HG03571 (cell line): ENCODE measurements at regions not wholly inside any gene's neighbourhood (a gene's known extent, or its start where the extent isn't known, plus 50 kb on each side); places are given as distances from the start of the nearest gene placed in this dataset.
"Not testable (repeated sequence)": the region's sequence is repeated elsewhere in the genome, so short reads cannot be mapped to it uniquely, and the experiment has no call there.

Experiments used
- ATAC-seq: cut with Tn5 transposase; IDR thresholded peaks from one replicate; pipeline ENCODE4 v1.9.1; 2021; ENCODE audit not compliant: unreplicated experiment

DNA sequence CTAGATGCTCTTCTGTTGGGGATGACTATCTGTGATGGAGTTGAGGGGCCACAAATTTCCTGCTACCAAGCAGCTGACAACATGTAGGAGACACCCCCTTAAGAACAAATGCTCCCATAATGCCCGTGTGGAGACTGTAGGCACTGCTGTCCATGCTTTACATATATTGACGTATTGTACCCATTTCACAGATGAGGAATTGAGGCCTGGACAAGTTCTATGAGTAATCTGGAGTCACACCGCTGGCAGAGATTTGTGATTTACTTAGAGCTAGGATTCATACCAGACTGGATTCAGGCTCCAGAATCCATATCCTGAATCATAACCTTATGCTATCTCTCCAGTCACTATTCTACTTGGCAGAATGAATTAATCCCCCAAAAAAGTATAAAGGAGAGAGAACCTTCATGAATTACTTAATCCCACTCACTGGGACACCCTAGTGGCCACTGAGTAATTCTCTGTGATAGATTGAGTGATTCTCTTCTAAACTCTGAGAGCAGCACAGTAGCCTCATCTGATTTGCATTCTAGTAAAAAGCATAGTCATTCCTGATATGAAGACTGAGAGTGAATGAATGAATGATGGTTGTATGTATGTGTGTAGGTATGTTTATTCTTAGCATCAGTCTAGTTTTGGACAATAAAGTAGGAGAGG lies 460.7 kb upstream of the MEIS1 start:
- ATAC-seq, result no peak

DNA sequence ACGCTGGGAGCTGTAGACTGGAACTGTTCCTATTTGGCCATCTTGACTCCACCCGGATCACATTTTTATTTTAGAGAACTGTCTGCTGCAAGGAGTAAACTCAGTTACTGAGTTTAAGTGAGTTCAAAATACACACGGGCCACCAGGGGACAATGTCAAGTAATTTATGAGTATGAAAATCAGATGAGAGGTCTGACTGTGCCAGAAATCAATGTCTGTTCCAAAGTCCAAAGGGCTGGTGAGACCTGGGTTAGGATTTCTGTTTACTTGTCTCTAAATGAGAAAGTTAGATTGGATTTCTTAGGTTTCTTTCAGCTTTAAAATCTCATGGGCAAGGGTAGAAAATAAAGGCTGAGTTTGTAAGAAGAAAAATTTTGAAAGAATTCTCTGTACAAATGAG lies 465.8 kb upstream of the MEIS1 start:
- ATAC-seq, result no peak

DNA sequence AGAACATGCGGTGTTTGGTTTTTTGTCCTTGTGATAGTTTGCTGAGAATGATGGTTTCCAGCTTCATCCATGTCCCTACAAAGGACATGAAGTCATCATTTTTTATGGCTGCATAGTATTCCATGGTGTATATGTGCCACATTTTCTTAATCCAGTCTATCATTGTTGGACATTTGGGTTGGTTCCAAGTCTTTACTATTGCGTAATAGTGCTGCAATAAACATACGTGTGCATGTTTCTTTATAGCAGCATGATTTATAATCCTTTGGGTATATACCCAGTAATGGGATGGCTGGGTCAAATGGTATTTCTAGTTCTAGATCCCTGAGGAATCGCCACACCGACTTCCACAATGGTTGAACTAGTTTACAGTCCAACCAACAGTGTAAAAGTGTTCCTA lies 471.6 kb upstream of the MEIS1 start:
- ATAC-seq, result not testable (repeated sequence)

DNA sequence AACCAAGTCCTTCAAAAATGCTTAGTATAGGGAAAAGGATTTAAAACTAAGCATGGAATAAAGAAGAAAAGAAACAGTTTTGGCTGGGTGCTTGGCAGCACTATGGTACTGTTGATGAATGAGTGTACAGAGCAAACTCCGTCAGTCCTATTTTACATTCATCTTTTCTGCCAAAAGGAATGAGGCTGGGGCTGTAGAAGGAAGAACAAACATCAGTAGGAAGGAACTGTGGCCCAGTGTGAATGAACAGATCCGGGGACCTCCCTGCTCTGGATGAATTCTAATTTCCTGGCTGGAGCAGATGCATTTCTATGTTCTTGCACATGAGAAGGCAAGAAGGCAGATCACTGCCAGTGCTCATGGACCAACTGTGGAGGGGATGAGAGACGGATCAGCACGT lies 474.0 kb upstream of the MEIS1 start:
- ATAC-seq, result no peak

DNA sequence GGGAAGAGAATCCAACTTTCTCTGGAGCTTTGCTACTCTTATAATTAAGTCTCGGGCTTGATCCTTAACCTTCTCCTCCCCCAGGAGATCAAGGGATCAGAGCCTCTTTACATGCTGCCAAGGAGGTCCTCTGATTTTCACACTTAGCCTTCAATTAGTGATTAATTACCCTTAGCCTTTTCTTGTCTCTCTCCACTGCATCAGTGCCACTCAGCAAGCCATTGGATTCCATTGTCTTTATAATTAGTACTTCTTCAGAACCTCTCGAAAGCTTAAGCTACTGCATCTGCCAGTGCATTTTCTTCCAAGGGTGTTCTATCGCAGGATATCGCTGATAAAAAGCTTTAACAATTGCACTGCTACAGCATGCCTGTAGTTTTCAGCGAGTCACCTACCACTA lies 477.0 kb upstream of the MEIS1 start:
- no peak for ATAC-seq

DNA sequence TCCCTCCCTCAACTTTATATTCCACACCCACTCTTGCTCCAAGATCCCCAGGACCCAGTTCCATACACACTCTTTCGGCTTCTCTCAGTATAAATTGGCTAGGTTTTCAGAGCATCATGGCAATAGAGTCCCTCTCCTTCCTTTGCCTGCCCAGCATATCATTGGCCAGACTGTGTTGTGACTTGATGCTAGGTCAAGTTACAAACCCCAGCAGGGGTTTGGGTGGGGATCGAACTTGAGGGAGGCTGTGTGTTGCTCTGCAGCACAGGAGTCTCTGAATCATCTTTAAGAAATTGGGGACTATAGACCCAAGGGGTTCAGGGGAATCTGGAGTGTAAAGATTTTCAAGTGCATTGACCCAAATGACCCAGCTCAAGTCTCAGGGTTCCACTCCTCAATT lies 477.5 kb upstream of the MEIS1 start:
- no peak for ATAC-seq

DNA sequence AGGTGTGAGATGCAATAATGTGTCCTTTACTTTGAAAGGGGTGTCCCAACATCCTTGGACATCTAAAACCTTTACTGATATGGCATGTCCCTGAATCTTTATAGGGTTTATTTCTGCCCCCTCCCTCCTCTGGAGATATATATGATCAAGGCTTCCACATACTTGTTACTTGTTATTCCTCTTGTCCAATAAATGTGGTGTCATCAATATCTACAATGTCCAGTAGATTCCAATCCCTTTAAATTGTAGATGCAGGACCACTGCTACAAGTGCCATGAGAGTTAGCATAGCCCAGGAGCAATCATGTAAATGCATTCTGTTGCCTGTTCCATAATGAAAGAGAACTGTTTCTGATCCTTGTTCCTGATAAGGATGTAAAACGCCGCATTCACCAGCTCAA lies 479.7 kb upstream of the MEIS1 start:
- no peak for ATAC-seq

DNA sequence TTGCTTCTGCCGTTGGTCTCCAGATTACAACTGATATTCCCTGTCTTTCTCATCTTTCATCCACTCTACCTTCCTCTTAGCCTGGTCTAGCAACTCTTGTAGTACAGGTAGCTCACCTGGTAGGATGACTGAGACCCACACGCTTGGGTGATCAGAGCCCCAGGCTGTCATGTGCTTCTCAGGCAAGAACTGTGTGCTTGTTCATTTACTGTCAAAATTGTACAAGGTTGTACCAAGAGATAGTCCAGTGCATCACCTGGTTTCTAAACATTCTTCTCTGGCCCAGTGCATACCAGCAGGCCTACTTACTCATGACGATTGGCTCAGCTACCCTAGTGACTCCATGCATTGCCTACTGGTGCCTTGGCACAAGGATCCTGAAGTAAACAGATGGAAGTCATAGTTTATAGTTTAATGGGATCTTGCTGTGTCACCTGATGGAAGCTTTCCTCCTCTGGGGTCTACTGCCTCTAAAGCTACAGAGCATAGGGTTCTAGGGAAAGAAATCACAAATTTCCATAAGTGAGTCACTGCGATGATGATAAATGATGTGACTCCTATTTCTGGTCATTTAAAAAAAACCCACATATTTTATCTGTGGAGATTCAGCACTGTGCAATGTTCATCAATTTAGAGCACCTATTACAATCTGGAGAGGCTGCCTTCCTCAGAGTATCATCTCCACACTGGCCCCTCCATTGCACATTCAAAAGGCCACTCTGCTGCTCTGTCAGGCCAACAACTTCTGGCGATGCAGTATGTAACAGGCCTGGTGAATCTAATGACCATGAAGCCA lies 481.8 kb upstream of the MEIS1 start:
- ATAC-seq, result no peak

DNA sequence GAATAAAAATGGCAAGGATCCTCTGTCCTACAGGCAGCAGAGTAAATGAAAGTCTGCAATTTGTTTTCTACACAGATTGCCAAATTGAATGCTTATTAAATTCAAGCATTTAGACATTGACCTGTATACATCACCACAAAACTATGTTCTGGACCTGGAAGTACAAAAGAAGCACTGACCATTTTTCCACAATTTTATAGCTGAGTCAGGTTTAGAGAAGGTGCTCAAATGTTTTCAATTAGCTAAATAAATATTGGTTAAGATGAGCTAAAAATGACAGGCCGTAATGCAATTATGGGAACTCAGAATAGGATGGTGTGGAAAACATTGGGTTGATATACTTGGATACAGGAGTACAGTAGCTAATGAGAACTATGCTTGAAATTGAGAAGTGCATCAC lies 490.7 kb upstream of the MEIS1 start:
- no peak for ATAC-seq

DNA sequence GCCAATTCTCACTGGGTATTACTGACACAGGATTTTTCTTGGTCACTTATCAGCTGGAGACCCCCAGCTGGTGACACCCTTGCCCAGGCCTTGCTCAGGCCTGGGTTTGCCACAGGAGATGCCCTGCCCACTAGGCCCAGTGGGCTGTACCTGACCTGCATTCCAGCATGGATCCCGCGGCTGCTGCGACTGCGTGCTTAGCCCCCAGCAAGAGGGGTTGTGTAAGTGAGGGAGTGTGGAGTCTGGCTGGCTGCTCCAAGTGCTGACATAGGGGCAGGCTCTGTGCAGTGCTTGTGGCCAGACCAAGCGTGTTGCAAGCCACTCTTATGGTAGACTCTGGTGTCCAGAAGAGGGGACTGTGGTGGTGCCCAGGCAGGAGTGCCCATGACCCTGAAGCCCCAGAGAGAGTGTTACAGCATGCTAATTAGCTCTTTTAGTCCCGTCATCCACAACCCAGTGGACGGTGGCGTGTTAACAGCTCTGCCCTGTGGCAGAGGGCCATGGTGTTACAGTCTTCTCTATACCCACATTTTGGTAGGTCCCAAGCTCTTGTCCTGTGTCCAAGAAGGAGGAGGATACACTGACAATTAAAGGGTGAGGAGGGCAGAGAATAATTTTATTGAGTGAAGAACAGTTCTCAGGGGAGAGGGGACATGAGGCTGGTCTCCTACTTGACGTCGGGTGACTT lies 491.7 kb upstream of the MEIS1 start:
- no peak for ATAC-seq

DNA sequence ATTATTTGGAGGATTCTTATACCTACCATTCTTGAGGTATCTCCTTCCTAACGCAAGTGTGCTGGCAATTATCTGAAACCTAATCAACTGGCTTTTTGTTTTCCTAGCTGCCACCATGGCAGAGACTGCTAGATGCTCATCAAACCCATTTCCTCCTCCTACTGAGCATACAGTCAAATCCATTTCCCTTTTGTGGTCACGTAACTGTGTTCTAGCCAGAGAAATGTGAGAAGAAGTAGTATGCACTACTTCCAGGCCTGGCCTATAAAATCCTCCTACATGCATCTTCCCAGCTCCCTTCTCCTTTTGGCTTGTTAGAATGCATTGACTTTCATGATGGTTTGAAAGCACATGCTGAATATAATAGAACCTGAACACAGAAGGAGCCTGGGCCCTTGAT lies 494.1 kb upstream of the MEIS1 start:
- ATAC-seq, result no peak

DNA sequence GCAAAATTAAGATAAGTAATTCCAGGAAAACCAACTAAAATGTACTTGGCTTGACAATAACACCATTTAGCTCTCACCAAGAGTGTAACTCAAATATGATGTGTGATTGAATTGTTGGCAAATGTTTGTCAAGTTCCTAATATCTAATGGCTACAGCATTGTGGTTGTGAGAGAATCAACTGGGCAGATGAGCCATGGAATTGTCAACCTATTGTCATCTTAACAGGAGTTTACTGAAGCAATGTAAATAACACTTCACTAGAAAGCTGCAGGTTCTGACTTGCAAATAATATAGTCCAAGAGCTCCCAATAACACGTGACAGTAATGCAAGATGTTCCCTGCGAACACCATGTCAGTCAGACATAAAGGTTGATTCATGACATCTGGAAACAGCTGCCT lies 495.2 kb upstream of the MEIS1 start:
- no peak for ATAC-seq

DNA sequence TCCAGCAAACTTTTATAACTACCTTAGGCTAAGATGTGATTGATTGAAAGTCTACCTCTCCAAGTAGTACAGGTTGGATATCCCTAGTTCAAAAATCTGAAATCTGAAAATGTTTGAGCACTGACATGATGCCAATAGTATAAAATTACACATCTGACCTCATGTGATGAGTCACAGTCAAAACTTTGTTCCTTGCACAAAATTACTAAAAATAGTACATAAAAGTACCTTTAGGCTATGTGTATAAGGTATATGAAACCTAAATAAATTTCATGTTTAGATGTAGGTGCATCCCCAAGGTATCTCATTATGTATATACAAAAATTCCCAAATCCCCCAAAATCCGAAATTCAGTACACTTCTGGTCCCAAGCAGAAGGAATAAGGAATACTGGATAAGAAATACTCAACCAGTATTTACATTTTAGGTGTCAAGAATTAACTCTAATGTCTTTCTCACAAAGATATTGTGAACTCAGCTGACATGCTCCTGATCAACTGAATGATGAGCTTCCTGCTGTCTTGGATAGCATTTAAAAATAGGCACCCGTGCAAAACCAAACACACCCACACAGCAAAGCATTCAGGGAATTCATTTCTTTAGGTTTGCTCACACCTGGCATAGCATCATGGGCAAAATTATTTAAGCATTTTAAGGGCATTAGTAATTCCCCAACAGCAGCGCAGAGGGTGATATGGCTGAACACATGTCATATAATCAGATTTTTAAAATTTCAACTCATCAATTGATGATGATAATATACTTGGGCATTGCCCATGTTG lies 497.4 kb upstream of the MEIS1 start:
- no peak for ATAC-seq

DNA sequence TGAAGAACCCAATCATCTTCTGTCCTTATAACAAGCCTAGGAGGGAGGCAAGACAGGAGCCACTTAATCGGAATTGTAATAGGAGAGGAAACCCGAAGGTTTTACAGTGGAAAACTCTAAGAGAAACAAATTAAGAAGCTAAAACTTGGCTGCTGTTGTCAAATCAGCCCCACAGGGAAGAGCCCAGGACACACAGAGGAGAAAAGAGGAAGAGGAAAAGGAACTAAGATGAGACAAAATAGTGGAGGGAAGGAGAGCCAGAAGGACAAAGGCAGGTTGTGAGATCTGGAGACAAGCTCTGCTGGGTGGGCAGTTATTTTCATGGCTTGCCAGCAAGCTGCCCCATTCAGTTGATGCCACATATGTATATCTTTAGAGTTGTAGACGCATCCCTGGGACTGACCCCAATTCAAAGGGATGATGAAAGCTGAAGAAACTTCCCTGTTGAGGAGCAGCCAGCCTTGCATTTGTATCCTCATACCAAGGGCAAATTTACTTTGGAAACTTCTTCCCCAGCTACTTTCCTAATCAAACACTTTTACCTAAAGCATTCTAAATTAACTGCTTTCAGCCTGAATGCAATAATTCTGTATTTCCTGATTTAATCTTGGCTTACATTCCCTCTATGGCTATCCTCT lies 499.8 kb upstream of the MEIS1 start:
- no peak for ATAC-seq

DNA sequence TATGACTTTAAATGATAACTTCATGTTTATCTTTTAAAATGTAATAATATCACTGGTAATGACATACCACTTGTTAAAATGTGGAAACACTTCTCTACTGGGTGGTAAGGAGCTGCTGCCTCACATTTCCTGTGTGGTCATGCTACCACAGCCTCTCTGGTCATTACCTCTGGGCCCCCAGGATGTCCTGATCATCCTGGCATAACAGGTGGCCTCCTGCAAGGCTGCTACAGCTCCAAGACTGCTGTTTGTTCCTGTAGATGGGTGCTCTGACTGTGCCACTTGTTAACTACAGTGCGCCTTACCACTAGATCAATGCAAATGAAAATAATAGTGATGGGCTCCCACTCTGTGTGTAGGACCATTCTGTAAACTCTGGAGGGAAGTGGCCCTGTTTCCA lies 500.2 kb upstream of the SPRED2 start:
- ATAC-seq, result no peak

DNA sequence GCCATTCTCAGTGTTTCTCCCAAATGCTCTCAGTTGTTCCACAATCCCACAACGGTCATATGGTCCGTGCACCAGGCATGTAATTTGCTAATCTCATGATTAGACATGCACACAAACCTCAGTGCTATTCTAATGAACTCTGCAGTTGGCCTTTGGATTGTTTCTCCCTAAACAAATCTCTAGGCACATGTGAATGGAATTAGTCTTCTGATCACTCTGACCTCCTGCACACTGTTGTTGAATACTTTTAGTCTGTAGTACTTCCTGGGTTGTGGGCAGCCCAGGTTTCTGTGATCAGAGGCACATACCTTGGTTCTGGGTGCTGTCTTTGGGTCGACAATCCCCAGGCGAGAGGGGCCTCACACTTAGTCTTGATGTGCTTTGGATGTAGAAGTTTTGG lies 498.7 kb upstream of the SPRED2 start:
- no peak for ATAC-seq

DNA sequence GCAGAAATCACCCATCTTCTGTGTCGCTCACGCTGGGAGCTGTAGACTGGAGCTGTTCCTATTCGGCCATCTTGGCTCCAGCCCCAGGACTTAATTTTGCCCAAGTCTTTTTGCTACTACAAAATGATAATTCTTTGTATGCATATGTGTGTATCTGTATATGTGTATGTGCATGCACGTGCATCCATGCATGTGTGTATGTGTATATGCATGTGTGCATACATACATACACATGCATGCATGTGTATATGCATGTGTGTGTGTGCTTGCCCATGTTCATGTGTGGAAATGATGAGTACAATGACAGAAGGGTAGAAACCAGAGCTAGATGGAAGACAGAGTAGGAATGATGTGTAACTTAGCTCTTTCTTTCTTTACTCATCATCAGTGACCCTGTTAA lies 497.9 kb upstream of the SPRED2 start:
- no peak for ATAC-seq

DNA sequence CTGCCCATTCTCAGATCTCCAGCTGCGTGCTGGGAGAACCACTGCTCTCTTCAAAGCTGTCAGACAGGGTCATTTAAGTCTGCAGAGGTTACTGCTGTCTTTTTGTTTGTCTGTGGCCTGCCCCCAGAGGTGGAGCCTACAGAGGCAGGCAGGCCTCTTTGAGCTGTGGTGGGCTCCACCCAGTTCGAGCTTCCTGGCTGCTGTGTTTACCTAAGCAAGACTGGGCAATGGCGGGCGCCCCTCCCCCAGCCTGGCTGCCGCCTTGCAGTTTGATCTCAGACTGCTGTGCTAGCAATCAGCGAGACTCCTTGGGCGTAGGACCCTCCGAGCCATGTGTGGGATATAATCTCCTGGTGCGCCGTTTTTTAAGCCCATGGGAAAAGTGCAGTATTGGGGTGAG lies 497.3 kb upstream of the SPRED2 start:
- ATAC-seq, result not testable (repeated sequence)

DNA sequence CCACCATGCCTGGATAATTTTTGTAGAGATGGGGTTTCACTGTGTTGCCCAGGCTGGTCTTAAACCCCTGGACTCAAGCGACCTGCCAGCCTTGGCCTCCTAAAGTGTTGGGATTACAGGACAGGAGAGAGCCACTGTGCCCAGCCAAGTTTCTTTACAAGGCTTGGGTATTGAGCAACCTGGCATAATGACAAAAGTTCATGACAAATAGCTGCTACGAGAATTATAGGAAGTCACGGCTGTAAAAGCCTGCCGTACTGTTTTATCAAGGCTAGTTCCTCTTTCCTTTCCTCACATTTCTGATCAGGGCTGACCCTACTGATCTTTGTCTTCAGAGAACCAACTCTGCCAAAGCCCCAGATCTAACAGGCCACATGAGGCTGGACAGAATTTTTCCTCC lies 490.4 kb upstream of the SPRED2 start:
- no peak for ATAC-seq

DNA sequence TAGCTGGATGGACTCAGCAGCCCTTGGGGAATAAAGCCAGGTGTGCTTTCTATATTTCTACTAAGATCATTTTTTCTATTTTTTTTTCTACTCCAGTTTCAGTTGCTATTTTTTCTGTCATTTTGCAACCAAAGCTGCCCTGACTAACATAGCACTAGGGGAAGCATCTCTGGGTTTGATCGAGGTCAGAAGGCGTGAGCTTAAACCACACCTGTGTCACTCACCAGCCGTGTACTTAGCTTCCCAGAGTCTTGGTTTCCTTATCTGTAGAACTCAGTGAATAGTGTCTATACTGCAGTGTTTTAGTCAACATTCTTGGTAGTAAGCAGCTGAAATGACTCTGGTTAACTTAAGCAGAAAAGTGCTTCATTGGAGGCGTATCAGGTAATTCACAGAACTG lies 489.6 kb upstream of the SPRED2 start:
- ATAC-seq, result no peak

DNA sequence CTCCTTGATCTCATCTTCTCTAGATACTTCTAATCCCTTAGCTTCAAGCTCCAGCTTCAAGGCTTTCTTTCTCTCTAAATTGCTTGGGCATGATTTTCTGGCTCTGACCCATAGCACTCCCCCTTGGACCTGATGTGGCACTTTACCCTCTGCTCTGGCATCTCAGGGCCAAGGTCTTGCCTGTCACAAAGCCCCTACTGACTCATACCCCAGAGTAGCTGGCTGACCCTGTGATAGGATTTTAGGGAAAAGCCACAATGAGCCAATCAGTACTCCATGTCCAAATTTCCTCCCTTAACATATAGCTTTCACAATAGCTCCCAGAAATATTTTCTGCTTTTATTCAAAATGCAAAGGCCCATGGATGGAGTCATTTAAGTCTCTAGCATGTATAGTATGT lies 488.7 kb upstream of the SPRED2 start:
- no peak for ATAC-seq
